Testis (tissue), 2 donors: ENCODE measurements at regions not wholly inside any gene's neighbourhood (a gene's known extent, or its start where the extent isn't known, plus 50 kb on each side); places are given as distances from the start of the nearest gene placed in this dataset.

Experiments used
- DNase-seq: peaks from one replicate; pipeline ENCODE4 v3.0.0-alpha.2; 2019
- H3K27ac ChIP-seq, 2 donors: fragments of 200-600 bp; sonication (generic); one replicate each; pipeline ENCODE4 v1.5.1; 2019
- H3K27me3 ChIP-seq: fragments of 200-600 bp; sonication (generic); one replicate; pipeline ENCODE4 v1.5.1; 2019
- H3K36me3 ChIP-seq: fragments of 200-600 bp; sonication (generic); one replicate; pipeline ENCODE4 v1.5.1; 2017; ENCODE audit warnings: low read depth; ENCODE audit errors: missing control alignments
- H3K4me1 ChIP-seq: fragments of 200-600 bp; sonication (generic); one replicate; pipeline ENCODE4 v1.5.1; 2019
- H3K4me3 ChIP-seq, 2 donors: fragments of 200-600 bp; sonication (generic); one replicate each; pipeline ENCODE4 v1.5.1; 2017 to 2019
- H3K9me3 ChIP-seq: fragments of 200-600 bp; sonication (generic); one replicate; pipeline ENCODE4 v1.5.1; 2017
- CTCF ChIP-seq, 3 experiments: fragments of 450-650 bp in 2 of 3; fragments of 200-600 bp in 1 of 3; sonication (generic) in 1 of 3; IDR thresholded peaks; one replicate each; pipeline ENCODE4 v1.5.1; 2016 to 2019; ENCODE audit warnings: antibody characterized with exemption in 3 of 3, mild to moderate bottlenecking in 2 of 3, moderate library complexity in 1 of 3
- POLR2A ChIP-seq: fragments of 450-650 bp; IDR thresholded peaks from one replicate; pipeline ENCODE4 v1.6.1; 2017; ENCODE audit warnings: antibody characterized with exemption, mild to moderate bottlenecking, moderate library complexity
- WGBS, 2 donors: methylation state at CpG; one replicate each; pipeline ENCODE4 v1.1.5; 2018; 5-methylcytosine and 5-hydroxymethylcytosine counted together
- intact Hi-C: fragments of 100-400 bp; cut with DNase I; formaldehyde crosslinking; loops from one replicate; pipeline ENCODE4 v1.15.1; 2023; ENCODE audit warnings: low total_unique reads

- Histone ChIP-seq H3K9me3 (no peaks in the 10 kb centered on the region), H3K4me1 (no peaks in the 10 kb centered on the region), H3K36me3 (no peaks in the 10 kb centered on the region), H3K4me3 (no peak overlapping the region), H3K27me3 (no peaks in the 10 kb centered on the region), H3K27ac (no peak overlapping the region)
- 74 to 82% methylated on average over 2 of the region's 2 CpGs for WGBS, 2 donors
- no peak for DNase-seq
- TF ChIP-seq CTCF (IDR thresholded peaks at IDR 0.05) = no peak
- intact Hi-C loops = no loop called here
These were observed 362.2 kb upstream of the PCDH20 start for GRCh38 chr13:61777899-61778298.

- no peaks in the 10 kb centered on the region for H3K9me3 ChIP-seq
- TF ChIP-seq POLR2A = no peak
- H3K4me1 ChIP-seq = no peaks in the 10 kb centered on the region
- WGBS, 2 donors = 51 to 53% methylated on average over 3 of the region's 3 CpGs
- no peak for DNase-seq
- no peaks in the 10 kb centered on the region for H3K27me3 ChIP-seq
- H3K36me3 ChIP-seq = no peaks in the 10 kb centered on the region
- no peak overlapping the region for H3K4me3 ChIP-seq
- intact Hi-C loops = no loop called here
- no peak overlapping the region for H3K27ac ChIP-seq
These were observed 361.6 kb upstream of the PCDH20 start for GRCh38 chr13:61777271-61777670.

- DNase-seq = no peak
- TF ChIP-seq CTCF (IDR thresholded peaks at IDR 0.05) (no peak), POLR2A (no peak)
- H3K9me3 ChIP-seq = no peaks in the 10 kb centered on the region
- H3K4me1 ChIP-seq = no peaks in the 10 kb centered on the region
- no peaks in the 10 kb centered on the region for H3K27me3 ChIP-seq
- no peaks in the 10 kb centered on the region for H3K36me3 ChIP-seq
- no peak overlapping the region for H3K4me3 ChIP-seq
- intact Hi-C loops = no loop called here
- H3K27ac ChIP-seq = no peak overlapping the region
These were observed 359.3 kb upstream of the PCDH20 start for GRCh38 chr13:61774903-61775302.

GRCh38 chr13:61770681-61771080 lies 355.0 kb upstream of the PCDH20 start:
- no peaks in the 10 kb centered on the region for H3K4me1 ChIP-seq
- intact Hi-C loops = no loop called here
- no peak overlapping the region for H3K4me3 ChIP-seq
- WGBS, 2 donors = 59 to 66% methylated on average over 4 of the region's 4 CpGs
- no peak for DNase-seq
- no peaks in the 10 kb centered on the region for H3K9me3 ChIP-seq
- no peaks in the 10 kb centered on the region for H3K27me3 ChIP-seq
- no peak overlapping the region for H3K27ac ChIP-seq
- H3K36me3 ChIP-seq = no peaks in the 10 kb centered on the region
- TF ChIP-seq CTCF (IDR thresholded peaks at IDR 0.05) (no peak), POLR2A (no peak)

- intact Hi-C loops = no loop called here
- DNase-seq = no peak
- TF ChIP-seq POLR2A = no peak
- no peak for TF ChIP-seq CTCF (IDR thresholded peaks at IDR 0.05)
- Histone ChIP-seq H3K4me3 (no peak overlapping the region), H3K4me1 (no peaks in the 10 kb centered on the region), H3K36me3 (no peaks in the 10 kb centered on the region), H3K9me3 (no peaks in the 10 kb centered on the region), H3K27ac (no peak overlapping the region), H3K27me3 (no peaks in the 10 kb centered on the region)
- WGBS, 2 donors = 86 to 91% methylated on average over 2 of the region's 2 CpGs
These were observed 352.5 kb upstream of the PCDH20 start for GRCh38 chr13:61768175-61768574.
